Lung (tissue), 11 donors: ENCODE measurements at regions not wholly inside any gene's neighbourhood (a gene's known extent, or its start where the extent isn't known, plus 50 kb on each side); places are given as distances from the start of the nearest gene placed in this dataset.

ENCODE experiments used
- ATAC-seq: fragments of 200-7000 bp; cut with Tn5 transposase; one replicate; pipeline ENCODE4 v1.9.1; 2020; ENCODE audit warnings: moderate number of reproducible peaks; ENCODE audit not compliant: insufficient read depth, low FRiP score
- DNase-seq, 3 donors: peaks; one replicate each; pipeline ENCODE4 v3.0.0-alpha.2; 2013 to 2017
- H3K27ac ChIP-seq, 2 donors: one replicate each; pipeline ENCODE4 v1.5.1; 2013; ENCODE audit warnings: mild to moderate bottlenecking in 2 of 2, moderate library complexity in 2 of 2, control low read depth in 1 of 2, inconsistent platforms in 1 of 2, low read depth in 1 of 2, low read length in 1 of 2
- H3K27me3 ChIP-seq, 3 donors: one replicate each; pipeline ENCODE4 v1.5.1; 2013; ENCODE audit warnings: low read length in 2 of 3; ENCODE audit not compliant: control insufficient read depth in 3 of 3, insufficient read depth in 3 of 3
- H3K36me3 ChIP-seq, 4 donors: one replicate each; pipeline ENCODE4 v1.5.1; 2013; ENCODE audit warnings: low read length in 4 of 4, mild to moderate bottlenecking in 1 of 4, moderate library complexity in 1 of 4; ENCODE audit not compliant: control insufficient read depth in 4 of 4, insufficient read depth in 4 of 4
- H3K4me1 ChIP-seq, 5 donors: one replicate each; pipeline ENCODE4 v1.5.1; 2013; ENCODE audit warnings: low read length in 5 of 5, mild to moderate bottlenecking in 2 of 5, moderate library complexity in 1 of 5; ENCODE audit not compliant: control insufficient read depth in 5 of 5, insufficient read depth in 5 of 5
- H3K4me3 ChIP-seq: one replicate; pipeline ENCODE4 v1.5.1; 2013; ENCODE audit warnings: mild to moderate bottlenecking, control low read depth, moderate library complexity
- H3K9ac ChIP-seq, 2 donors: one replicate each; pipeline ENCODE4 v1.5.1; 2013; ENCODE audit warnings: low read length in 2 of 2, control low read depth in 1 of 2; ENCODE audit not compliant: insufficient read depth in 1 of 2
- H3K9me3 ChIP-seq, 4 donors: one replicate each; pipeline ENCODE4 v1.5.1; 2013; ENCODE audit warnings: low read length in 3 of 4, mild to moderate bottlenecking in 1 of 4, moderate library complexity in 1 of 4; ENCODE audit not compliant: control insufficient read depth in 4 of 4, insufficient read depth in 3 of 4
- CTCF ChIP-seq: IDR thresholded peaks from 2 replicates; pipeline ENCODE4 v1.5.1; 2012; ENCODE audit warnings: mild to moderate bottlenecking; ENCODE audit errors: control extremely low read depth, extremely low read depth
- WGBS, 2 donors: extraction: QIAGEN DNeasy Blood & Tissue Kit; methylation state at CpG; one replicate each; pipeline ENCODE4 v1.1.7; 2013; 5-methylcytosine and 5-hydroxymethylcytosine counted together
- donor health status: control.
- donor health status: control.
- donor health status: Bipolar disorder and iron deficiency.
- donor health status: healthy.
- donor health status: DM: yes; HTN: yes; CAD: no.

- no peak for TF ChIP-seq CTCF
- DNase-seq (no peak), ATAC-seq (no peak)
- peaks cover 0 to 6% (median 4%) of the 10 kb centered on the region in 4 donors for H3K9me3 ChIP-seq
- no peak overlapping the region for H3K4me3 ChIP-seq
- 94 to 100% methylated on average over 2 of the region's 2 CpGs for WGBS, 2 donors
- no peak overlapping the region for H3K27ac ChIP-seq
- H3K27me3 ChIP-seq = no peaks in the 10 kb centered on the region
- no peaks in the 10 kb centered on the region for H3K36me3 ChIP-seq
- H3K9ac ChIP-seq = no peak overlapping the region
- H3K4me1 ChIP-seq = peaks cover 0 to 3% (median 2%) of the 10 kb centered on the region in 5 donors
Measured at GRCh38 chr10:121235692-121236091, 362.6 kb downstream of the FGFR2 start.

- Histone ChIP-seq H3K36me3 (no peaks in the 10 kb centered on the region), H3K9me3 (peaks cover 0 to 6% (median 4%) of the 10 kb centered on the region in 4 donors), H3K4me3 (no peak overlapping the region), H3K9ac (no peak overlapping the region), H3K4me1 (peaks cover 0 to 2% (median 0%) of the 10 kb centered on the region in 5 donors), H3K27me3 (no peaks in the 10 kb centered on the region), H3K27ac (no peak overlapping the region)
- no peak for TF ChIP-seq CTCF
- DNase-seq (no peak), ATAC-seq (no peak)
- WGBS, 2 donors = 70 to 86% methylated on average over 4 of the region's 4 CpGs
Measured at GRCh38 chr10:121236621-121237020, 361.6 kb downstream of the FGFR2 start.

GRCh38 chr10:121237718-121238117, 360.5 kb downstream of the FGFR2 start:
- Histone ChIP-seq H3K36me3 (no peaks in the 10 kb centered on the region), H3K4me3 (no peak overlapping the region), H3K27me3 (no peaks in the 10 kb centered on the region), H3K9ac (no peak overlapping the region), H3K27ac (no peak overlapping the region), H3K4me1 (peaks cover 0 to 2% (median 0%) of the 10 kb centered on the region in 5 donors), H3K9me3 (peaks cover 0 to 6% (median 4%) of the 10 kb centered on the region in 4 donors)
- DNase-seq = no peak
- TF ChIP-seq CTCF = no peak
- 77 to 82% methylated on average over 2 of the region's 2 CpGs for WGBS, 2 donors
- ATAC-seq = no peak

- no peak for ATAC-seq
- 75% methylated on average over 4 of the region's 4 CpGs for WGBS, 2 donors
- Histone ChIP-seq H3K9ac (no peak overlapping the region), H3K9me3 (peaks cover 0 to 6% (median 4%) of the 10 kb centered on the region in 4 donors), H3K36me3 (no peaks in the 10 kb centered on the region), H3K27ac (no peak overlapping the region), H3K4me1 (peaks cover 0 to 4% (median 0%) of the 10 kb centered on the region in 5 donors), H3K27me3 (no peaks in the 10 kb centered on the region), H3K4me3 (no peak overlapping the region)
- no peak for TF ChIP-seq CTCF
- no peak for DNase-seq
Measured at GRCh38 chr10:121240011-121240410, 358.2 kb downstream of the FGFR2 start.
